Hepatocyte (in vitro differentiated cells): ENCODE measurements at regions not wholly inside any gene's neighbourhood (a gene's known extent, or its start where the extent isn't known, plus 50 kb on each side); places are given as distances from the start of the nearest gene placed in this dataset.
A peak's percentile ranks its signal among the peaks of the same experiment; 100 is the strongest.

Experiments used
- DNase-seq: peaks from one replicate; pipeline ENCODE4 v3.0.0-alpha.2; 2016; ENCODE audit warnings: low spot score
- H2AFZ ChIP-seq: fragments of 200-600 bp; sonication (generic); 2 replicates; pipeline ENCODE4 v1.6.0; 2016; ENCODE audit warnings: antibody characterized with exemption, mild to moderate bottlenecking
- H3K27ac ChIP-seq: fragments of 200-600 bp; sonication (generic); 2 replicates; pipeline ENCODE4 v1.5.1; 2016; ENCODE audit warnings: mild to moderate bottlenecking
- H3K27me3 ChIP-seq: fragments of 200-600 bp; sonication (generic); 2 replicates; pipeline ENCODE4 v1.6.1; 2016
- H3K36me3 ChIP-seq: fragments of 200-600 bp; sonication (generic); replicated peaks from 2 replicates; pipeline ENCODE4 v1.5.1; 2016; ENCODE audit warnings: low read depth; ENCODE audit not compliant: insufficient read depth
- H3K4me1 ChIP-seq: fragments of 200-600 bp; sonication (generic); 2 replicates; pipeline ENCODE4 v1.5.1; 2016; ENCODE audit warnings: mild to moderate bottlenecking, moderate library complexity; ENCODE audit not compliant: insufficient read depth
- H3K4me2 ChIP-seq: fragments of 200-600 bp; sonication (generic); 2 replicates; pipeline ENCODE4 v1.6.0; 2016
- H3K4me3 ChIP-seq: fragments of 200-600 bp; sonication (generic); 2 replicates; pipeline ENCODE4 v1.5.1; 2016; ENCODE audit warnings: mild to moderate bottlenecking
- H3K79me2 ChIP-seq: fragments of 200-600 bp; sonication (generic); 2 replicates; pipeline ENCODE4 v1.6.0; 2017; ENCODE audit warnings: mild to moderate bottlenecking
- H3K9me2 ChIP-seq: fragments of 200-600 bp; sonication (generic); replicated peaks from 2 replicates; pipeline ENCODE4 v1.6.0; 2017; ENCODE audit warnings: mild to moderate bottlenecking; ENCODE audit not compliant: insufficient read depth
- H3K9me3 ChIP-seq: fragments of 200-600 bp; sonication (generic); 2 replicates; pipeline ENCODE4 v1.5.1; 2016; ENCODE audit warnings: low read depth, mild to moderate bottlenecking
- H4K20me1 ChIP-seq: fragments of 200-600 bp; sonication (generic); 2 replicates; pipeline ENCODE4 v1.6.0; 2016; ENCODE audit warnings: mild to moderate bottlenecking; ENCODE audit not compliant: insufficient read depth, poor library complexity, severe bottlenecking
- CTCF ChIP-seq: fragments of 200-600 bp; sonication (generic); IDR thresholded peaks from 2 replicates; pipeline ENCODE4 v1.5.1; 2016; ENCODE audit warnings: antibody characterized with exemption, mild to moderate bottlenecking; ENCODE audit not compliant: poor library complexity
- EZH2 ChIP-seq: fragments of 200-600 bp; sonication (generic); IDR thresholded peaks from 2 replicates; pipeline ENCODE4 v1.6.1; 2016; ENCODE audit warnings: antibody characterized with exemption, mild to moderate bottlenecking, borderline replicate concordance
- EZH2phosphoT487 ChIP-seq: fragments of 200-600 bp; sonication (generic); IDR thresholded peaks from one replicate; pipeline ENCODE4 v1.6.1; 2018; ENCODE audit warnings: antibody characterized with exemption, mild to moderate bottlenecking, low read depth, moderate library complexity; ENCODE audit not compliant: unreplicated experiment, severe bottlenecking
- WGBS: methylation state at CpG from one replicate; pipeline ENCODE4 v1.1.6; 2016; ENCODE audit warnings: low lambda C conversion rate; ENCODE audit errors: missing lambda C conversion rate; 5-methylcytosine and 5-hydroxymethylcytosine counted together

- TF ChIP-seq EZH2phosphoT487 = no peak
- no peak for TF ChIP-seq EZH2
- no peak for TF ChIP-seq CTCF
- no peaks in the 10 kb centered on the region for H4K20me1 ChIP-seq
These were observed 144.3 kb upstream of the NLGN4X start for GRCh38 chrX:6372981-6373380.

GRCh38 chrX:6371353-6371752, 142.7 kb upstream of the NLGN4X start:
- Histone ChIP-seq H3K9me3 (no peaks in the 10 kb centered on the region), H4K20me1 (no peaks in the 10 kb centered on the region), H3K4me1 (no peaks in the 10 kb centered on the region), H3K27me3 (no peaks in the 10 kb centered on the region), H3K4me2 (no peak overlapping the region), H3K9me2 (no peaks in the 10 kb centered on the region), H3K27ac (no peak overlapping the region), H3K4me3 (no peak overlapping the region), H3K36me3 (no peaks in the 10 kb centered on the region), H2AFZ (no peak overlapping the region), H3K79me2 (no peaks in the 10 kb centered on the region)
- 70% methylated on average over 3 of the region's 3 CpGs for WGBS
- no peak for DNase-seq
- no peak for TF ChIP-seq CTCF
- TF ChIP-seq EZH2phosphoT487 = no peak
- TF ChIP-seq EZH2 = no peak

More at GRCh38 chrX:6372981-6373380, 144.3 kb upstream of the NLGN4X start:
- H3K9me3 ChIP-seq = no peaks in the 10 kb centered on the region
- no peaks in the 10 kb centered on the region for H3K9me2 ChIP-seq
- no peaks in the 10 kb centered on the region for H3K36me3 ChIP-seq
- no peaks in the 10 kb centered on the region for H3K79me2 ChIP-seq
- WGBS = 48% methylated on average over 1 of the region's 1 CpG
- no peaks in the 10 kb centered on the region for H3K4me1 ChIP-seq
- no peaks in the 10 kb centered on the region for H3K27me3 ChIP-seq
- no peak overlapping the region for H3K4me3 ChIP-seq
- no peak overlapping the region for H3K4me2 ChIP-seq
- H3K27ac ChIP-seq = no peak overlapping the region
- no peak overlapping the region for H2AFZ ChIP-seq
- no peak for DNase-seq

- Histone ChIP-seq H3K9me2 (no peaks in the 10 kb centered on the region), H3K4me3 (no peak overlapping the region), H3K27ac (no peak overlapping the region), H3K9me3 (no peaks in the 10 kb centered on the region), H3K79me2 (no peaks in the 10 kb centered on the region), H3K27me3 (no peaks in the 10 kb centered on the region), H3K36me3 (no peaks in the 10 kb centered on the region), H2AFZ (no peak overlapping the region), H3K4me2 (no peak overlapping the region), H3K4me1 (no peaks in the 10 kb centered on the region), H4K20me1 (no peaks in the 10 kb centered on the region)
- no peak for DNase-seq
- peak; percentile 38 for TF ChIP-seq CTCF
- TF ChIP-seq EZH2 = no peak
- TF ChIP-seq EZH2phosphoT487 = no peak
- 66% methylated on average over 4 of the region's 4 CpGs for WGBS
These were observed 134.5 kb upstream of the NLGN4X start for GRCh38 chrX:6363188-6363587.

DNA sequence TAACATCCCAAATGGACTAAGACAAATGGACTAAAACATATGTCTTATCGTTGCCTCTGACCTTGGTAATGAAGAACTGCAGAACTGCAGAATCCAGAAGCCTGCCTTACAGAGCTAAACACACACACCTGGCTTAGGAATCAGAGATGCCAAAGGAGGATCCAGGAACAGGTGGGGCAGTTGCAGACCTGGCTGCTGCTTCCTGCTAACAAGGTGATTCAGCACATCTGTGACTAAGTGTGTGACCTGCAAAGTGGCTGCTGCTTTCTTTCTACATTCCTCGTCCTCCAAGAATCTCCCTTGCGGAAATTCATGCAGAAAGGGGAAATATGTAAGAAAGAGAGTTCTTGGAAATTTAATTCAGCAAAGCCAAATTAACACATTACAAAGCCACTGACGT, 96.8 kb upstream of the NLGN4X start:
- Histone ChIP-seq H3K27ac (no peak overlapping the region), H3K4me2 (no peak overlapping the region), H3K36me3 (no peaks in the 10 kb centered on the region), H4K20me1 (no peaks in the 10 kb centered on the region), H2AFZ (no peak overlapping the region), H3K9me3 (no peaks in the 10 kb centered on the region), H3K4me3 (no peak overlapping the region), H3K9me2 (no peaks in the 10 kb centered on the region), H3K27me3 (no peaks in the 10 kb centered on the region), H3K79me2 (no peaks in the 10 kb centered on the region), H3K4me1 (no peaks in the 10 kb centered on the region)
- no peak for TF ChIP-seq CTCF
- TF ChIP-seq EZH2 = no peak
- no peak for TF ChIP-seq EZH2phosphoT487
- DNase-seq = peak; percentile 5
- WGBS = 70% methylated on average over 4 of the region's 4 CpGs
